ENCODE measurements at regions not wholly inside any gene's neighbourhood (a gene's known extent, or its start where the extent isn't known, plus 50 kb on each side); places are given as distances from the start of the nearest gene placed in this dataset.
A peak's percentile ranks its signal among the peaks of the same experiment; 100 is the strongest.

- peak; percentile 67 for DNase-seq (ENCODE audit: low read depth)
Measured at GRCh38 chr5:98679963-98680362, 93.5 kb upstream of the RGMB start.

- DNase-seq (ENCODE audit: low read depth), result no peak
Measured at GRCh38 chr5:98690002-98690401, 83.5 kb upstream of the RGMB start.

- no peak for DNase-seq (ENCODE audit: low read depth)
Measured at GRCh38 chr5:98694902-98695301, 78.6 kb upstream of the RGMB start.

- peak; percentile 52 for DNase-seq (ENCODE audit: low read depth)
Measured at GRCh38 chr5:98698359-98698758, 75.1 kb upstream of the RGMB start.

GRCh38 chr5:98700730-98701129, 72.7 kb upstream of the RGMB start:
- peak; percentile 20 for DNase-seq (ENCODE audit: low read depth)

- DNase-seq (ENCODE audit: low read depth), result peak; percentile 11
Measured at GRCh38 chr5:98705841-98706240, 67.6 kb upstream of the RGMB start.

GRCh38 chr5:98709681-98710080, 63.8 kb upstream of the RGMB start:
- peak; percentile 16 for DNase-seq (ENCODE audit: low read depth)

GRCh38 chr5:98713027-98713426, 60.4 kb upstream of the RGMB start:
- DNase-seq (ENCODE audit: low read depth), result peak; percentile 86

GRCh38 chr5:98713856-98714255, 59.6 kb upstream of the RGMB start:
- no peak for DNase-seq (ENCODE audit: low read depth)

- no peak for DNase-seq (ENCODE audit: low read depth)
Measured at GRCh38 chr5:98714710-98715288, 58.7 kb upstream of the RGMB start.

- DNase-seq (ENCODE audit: low read depth), result peak; percentile 62
Measured at GRCh38 chr5:98721231-98721928, 52.1 kb upstream of the RGMB start.

- DNase-seq (ENCODE audit: low read depth), result peak; percentile 59
Measured at GRCh38 chr5:98722188-98722587, 51.3 kb upstream of the RGMB start.

GRCh38 chr5:98723061-98723460, 50.4 kb upstream of the RGMB start:
- DNase-seq (ENCODE audit: low read depth), result no peak

Data from iris pigment epithelial cell (primary cell).